ENCODE measurements at regions not wholly inside any gene's neighbourhood (a gene's known extent, or its start where the extent isn't known, plus 50 kb on each side); places are given as distances from the start of the nearest gene placed in this dataset.

DNA sequence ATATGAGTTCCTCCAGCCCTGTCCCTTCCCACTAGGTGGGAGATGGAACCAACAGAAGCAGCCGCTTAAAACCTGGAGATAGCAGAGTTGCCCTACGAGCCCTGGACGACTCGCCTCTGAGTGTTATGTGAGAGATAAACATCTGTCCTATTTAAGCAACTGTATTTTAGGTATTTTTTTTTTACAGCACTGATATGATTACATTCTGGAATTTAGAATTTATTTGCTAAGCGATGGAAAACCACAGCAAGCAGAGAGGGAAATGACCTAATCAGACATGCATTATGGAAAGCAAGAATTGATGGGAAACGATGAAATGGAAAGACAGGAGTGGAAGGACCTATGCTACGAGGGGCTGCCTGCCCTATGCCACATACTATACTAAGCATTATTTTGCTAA, 379.0 kb upstream of the IL12A start:
- TF ChIP-seq TAF1 (IDR thresholded peaks at IDR 0.05; ENCODE audit: borderline replicate concordance, low read depth, low read length) (no peak), POLR2A (IDR thresholded peaks at IDR 0.05; ENCODE audit: low read depth, low read length) (no peak)

Measured in GM12892 (cell line).